Right renal cortex interstitium (tissue), 3 donors: ENCODE measurements at regions not wholly inside any gene's neighbourhood (a gene's known extent, or its start where the extent isn't known, plus 50 kb on each side); places are given as distances from the start of the nearest gene placed in this dataset.

Experiments used
- DNase-seq, 3 donors: peaks; one replicate each; pipeline ENCODE4 v3.0.0-alpha.2; 2013; ENCODE audit warnings: low read depth in 3 of 3, low spot score in 2 of 3

DNA sequence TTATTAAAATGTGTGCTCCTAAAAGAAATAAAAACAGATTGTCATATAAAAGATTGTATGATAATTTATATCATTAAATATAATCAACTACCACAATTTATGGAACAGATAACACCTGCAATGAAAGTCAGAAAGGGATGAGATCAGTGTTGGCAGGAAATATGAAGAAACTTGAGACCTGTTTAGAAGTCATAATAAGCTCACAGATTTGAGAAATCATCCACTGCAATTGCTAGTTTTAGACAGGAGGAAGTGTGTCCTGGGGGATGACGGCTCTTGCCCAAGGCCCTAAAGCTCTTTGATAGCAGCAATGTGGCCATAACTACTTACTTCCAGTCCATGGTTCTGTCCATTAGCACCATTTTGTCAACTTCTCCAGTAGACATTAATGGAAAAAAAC lies 122.8 kb upstream of the SOX5 start:
- no peak for DNase-seq

DNA sequence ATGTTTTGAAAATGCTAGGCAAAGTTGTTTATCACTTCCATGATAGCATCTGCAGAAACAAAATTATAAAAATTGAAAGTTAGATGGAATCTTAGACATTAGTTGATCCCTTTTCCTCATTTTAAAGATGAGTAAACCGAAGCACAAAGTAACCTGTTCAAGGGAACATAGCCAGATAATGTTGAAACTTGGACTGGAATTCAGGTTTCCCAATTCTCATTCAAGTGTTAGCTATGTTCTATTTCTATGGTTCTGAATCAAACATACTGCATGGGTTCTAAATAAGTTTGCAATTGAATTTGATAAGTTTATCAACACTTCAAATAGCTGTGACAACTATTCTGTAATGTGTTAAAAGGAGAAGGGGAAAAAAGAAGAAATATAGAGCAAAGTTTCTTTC lies 122.4 kb upstream of the SOX5 start:
- DNase-seq, result no peak

DNA sequence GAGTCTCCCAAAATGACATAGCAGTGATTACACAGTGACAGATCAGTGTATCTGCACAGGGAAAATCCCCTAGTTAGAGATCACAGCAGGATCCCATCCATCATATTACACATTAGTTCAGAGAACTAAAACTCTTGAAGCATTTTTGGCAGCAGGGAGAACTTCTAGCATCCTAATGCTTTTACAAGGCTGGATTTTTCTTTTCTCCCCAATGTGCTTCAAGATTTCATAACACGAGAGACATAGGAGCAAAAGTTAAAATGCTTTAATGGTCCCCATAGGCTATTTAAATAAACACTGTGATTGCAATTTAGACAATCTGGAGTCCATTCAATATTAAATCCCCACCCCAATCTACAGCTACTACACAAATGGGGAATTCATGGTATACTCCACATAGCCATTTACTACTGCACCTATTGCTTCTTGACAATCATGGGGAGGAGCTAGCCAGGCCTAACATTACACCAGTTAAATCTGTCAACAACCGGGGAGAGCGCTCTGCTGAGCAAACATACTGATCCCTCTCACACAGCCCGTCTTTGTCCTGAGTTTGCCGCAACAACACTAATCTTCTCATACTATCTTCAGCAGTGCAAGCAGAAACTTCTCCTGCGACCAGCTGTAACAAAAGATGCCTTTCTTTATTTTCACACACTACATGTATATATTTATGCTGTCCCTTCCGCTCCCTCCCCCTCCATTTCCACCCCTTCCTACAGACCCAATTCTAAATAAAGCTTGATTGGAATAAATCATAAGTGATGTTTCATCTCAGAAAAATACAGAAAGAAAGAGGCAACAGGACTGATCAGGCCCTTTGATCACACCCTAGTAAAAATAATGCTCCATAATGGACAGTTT lies 120.3 kb upstream of the SOX5 start:
- DNase-seq, result no peak

DNA sequence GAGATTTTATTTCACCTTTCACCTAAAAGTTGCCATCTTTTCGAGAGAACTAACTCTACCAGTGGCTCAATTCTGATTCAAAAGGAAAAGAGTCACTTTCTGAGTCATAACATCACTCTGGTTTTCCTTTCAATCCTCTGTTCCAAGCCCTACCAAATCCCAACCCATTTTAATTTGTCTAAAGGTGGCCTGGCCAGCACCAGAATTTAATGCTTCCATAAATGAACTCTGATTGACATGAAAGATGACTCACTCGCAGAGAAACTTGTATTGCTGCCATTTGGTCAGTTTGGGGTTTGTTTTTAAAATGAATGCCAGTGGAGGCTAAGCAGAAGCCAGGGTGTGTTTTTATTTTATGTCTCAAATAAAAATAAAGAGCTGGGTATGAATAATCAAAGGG lies 117.4 kb upstream of the SOX5 start:
- no peak for DNase-seq

DNA sequence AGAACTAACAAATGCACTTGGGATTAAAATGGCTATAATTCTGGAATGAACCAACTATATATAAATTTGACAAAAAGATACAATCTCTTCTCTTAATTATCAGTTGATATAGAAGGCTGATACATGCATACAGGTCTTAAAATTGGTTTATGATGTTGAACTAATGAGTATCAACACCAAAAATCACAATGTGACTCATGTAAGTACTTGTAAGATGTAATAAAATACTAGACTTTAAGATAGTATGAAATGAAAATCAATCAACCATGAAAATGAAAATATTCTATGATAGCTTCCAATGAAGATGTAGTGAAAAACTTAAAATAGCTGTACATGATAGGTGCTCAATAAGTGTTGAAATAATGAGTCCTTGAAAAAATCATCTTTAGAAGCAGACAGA lies 116.6 kb upstream of the SOX5 start:
- no peak for DNase-seq

DNA sequence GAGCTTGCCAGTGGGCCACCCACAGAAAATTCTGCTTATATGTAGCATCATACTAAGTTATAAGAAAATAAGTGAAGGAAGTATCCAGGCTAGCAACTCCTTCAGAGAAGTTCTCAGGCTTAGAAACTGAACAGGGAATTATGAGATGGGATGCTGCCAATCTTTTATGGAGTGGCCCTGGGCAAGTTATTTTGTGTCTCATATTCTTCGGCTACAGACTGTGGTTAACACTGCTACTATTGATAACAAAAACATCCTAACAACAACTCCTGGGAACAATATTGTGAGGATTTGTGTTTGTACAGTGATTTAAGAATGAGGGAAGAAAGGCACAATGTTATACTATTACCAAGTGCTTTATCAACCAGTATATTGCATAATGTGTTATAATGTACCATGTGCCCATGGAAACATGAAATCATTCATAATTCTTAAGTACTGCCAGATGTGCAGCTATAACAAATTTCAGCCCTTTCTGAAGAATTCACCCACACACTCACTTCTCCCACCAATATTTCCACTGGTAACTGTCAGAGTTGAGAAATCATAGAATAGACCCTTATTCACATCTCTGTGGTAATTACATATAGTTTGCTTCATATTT lies 113.3 kb upstream of the SOX5 start:
- DNase-seq, result no peak

DNA sequence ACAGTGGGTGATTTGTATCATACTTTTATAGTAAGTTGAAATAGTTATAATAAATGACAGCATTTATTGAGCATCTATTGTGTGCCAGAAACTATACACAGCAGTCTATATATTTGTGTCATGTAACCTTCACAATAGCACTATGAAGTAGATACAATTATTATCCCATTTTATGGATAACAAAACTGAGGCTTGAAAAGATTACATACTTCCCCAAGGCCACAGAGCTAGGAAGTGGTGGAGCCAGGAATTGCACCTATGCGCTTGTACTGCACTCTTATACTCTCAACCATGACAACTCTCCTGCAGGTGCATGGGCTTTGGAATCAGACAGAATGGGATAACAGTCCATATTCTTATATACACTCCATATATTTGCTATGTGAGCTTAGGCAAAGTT lies 110.6 kb upstream of the SOX5 start:
- DNase-seq, result no peak

DNA sequence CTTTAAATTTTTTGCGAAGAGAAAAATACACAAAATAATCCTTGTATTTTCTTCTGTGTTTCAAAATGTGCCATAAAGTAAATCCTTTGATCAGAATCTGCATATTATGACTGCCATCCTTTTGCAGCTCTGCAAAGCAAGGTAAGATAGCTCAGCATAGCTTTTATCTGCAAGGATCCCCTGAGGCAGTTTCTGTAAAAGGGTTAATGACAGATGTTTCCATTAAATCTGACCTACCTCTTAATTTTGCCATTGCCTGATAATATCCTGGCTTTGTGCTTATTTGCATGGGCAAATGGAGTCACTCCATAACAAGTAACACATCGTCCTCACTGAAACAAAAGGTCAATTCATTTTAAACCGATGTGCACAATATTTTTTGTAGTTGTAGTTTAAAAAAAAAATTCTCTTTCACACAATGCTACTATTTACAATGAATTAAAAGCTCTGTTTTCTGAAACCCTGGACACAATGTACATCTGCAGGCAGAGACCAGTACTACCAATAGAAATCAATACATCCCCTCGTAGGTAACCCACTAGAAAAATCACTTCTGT lies 108.5 kb upstream of the SOX5 start:
- no peak for DNase-seq

DNA sequence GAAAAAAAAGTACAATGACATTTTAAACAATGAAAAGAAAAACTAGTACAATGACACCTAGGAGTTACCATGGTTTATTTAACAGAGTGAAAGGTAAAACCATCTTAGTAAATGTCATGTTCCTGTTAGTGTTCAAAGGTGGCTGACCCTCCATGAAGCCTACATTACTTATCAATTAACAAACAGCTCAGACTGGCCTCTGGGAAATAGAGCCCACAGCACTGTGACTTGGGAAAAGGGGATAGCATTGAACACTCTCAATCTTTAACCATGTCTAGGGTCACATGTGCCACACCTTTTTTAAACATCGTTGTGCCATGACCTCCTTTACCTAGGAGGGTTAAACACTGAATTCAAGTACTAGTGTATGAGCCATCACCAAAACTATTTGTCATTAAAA lies 106.3 kb upstream of the SOX5 start:
- DNase-seq, result no peak

DNA sequence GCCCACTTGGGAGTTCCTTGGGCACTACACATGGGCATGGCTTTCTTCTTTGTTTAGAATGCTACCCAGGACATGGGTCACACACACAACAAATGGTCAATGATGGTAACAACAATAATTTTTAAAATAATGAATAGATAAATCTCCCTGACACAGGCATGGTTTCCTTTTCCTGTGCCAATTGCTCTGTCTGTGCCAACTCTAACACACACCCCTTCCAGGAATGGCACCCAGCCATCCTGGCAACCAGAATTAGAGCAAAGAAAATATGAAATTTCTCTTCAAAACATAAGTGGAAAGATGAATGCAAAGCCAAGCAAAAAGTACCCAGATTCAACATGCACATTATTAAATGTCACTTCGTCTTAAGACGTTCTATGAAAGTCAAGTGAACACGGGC lies 104.9 kb upstream of the SOX5 start:
- DNase-seq, result no peak

DNA sequence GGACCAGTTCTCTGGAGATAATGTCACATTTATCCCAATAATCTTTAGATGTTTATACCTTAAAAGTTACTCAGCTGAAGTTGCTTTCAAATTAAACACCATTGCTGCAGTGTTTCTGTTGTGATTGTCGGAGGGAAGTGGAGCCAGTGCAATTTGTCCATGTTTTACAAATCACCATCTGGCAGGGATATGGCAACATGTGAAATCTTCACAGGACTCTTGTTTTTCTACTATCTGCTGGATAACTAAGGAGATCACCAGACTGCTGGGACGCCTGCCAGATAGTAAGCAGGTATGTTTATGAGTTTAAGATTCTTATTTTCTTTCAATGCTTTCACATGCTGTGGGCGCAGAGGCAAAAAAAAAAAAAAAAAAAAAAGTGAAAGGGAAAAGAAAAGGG lies 100.3 kb upstream of the SOX5 start:
- DNase-seq, result no peak

DNA sequence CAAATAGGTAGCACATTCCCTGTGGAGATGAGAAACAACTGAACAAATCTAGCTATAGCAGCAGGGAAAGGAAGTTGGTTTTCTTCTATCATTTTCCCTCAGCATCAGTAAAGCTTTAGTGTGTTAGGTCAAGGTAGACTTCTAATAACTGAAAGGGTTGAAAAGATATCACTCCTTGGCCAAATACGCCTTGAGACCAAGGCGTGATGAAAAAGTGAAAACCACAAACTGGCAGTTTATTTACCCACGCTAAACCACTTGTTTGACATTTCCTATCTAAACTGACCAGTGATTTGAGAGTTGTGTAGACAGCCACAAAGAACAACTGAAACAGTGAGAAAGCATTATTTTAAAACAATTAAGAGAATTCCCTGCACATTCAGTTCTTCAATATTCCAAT lies 99.6 kb upstream of the SOX5 start:
- DNase-seq, result no peak

DNA sequence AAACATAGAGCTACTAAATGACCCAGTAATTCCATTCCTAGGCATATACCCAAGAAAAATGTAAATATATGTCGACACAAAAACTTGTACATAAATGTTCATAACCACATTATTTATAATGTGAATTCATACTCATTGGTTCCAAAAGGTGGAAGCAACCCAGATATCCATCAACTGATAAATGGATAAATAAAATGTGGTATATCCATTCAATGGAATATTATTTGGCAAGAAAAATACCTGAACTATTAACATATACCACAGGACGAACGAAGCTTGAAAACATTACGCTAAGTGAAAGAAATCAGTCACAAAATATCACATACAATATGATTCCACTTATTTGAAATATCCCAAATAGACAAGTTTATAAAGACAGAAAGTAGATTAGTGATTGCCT lies 99.0 kb upstream of the SOX5 start:
- DNase-seq, result no peak

DNA sequence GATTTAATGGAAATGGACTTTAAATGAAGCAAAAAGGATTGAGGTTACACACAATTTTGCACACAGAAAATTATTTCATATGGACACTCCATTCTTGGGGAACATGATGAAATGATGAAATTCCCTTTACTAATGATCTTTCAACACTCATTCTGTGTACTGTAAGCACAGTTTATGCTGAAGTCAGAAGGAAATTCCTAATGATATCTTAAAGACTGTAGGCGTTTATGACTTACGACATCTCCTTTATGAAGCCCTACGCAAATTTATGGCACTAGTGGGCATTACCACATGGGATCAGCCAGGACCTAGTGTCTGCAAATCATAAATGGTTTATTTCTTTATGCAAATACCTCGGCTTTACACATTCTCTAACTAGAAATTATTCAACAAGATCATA lies 97.9 kb upstream of the SOX5 start:
- no peak for DNase-seq

DNA sequence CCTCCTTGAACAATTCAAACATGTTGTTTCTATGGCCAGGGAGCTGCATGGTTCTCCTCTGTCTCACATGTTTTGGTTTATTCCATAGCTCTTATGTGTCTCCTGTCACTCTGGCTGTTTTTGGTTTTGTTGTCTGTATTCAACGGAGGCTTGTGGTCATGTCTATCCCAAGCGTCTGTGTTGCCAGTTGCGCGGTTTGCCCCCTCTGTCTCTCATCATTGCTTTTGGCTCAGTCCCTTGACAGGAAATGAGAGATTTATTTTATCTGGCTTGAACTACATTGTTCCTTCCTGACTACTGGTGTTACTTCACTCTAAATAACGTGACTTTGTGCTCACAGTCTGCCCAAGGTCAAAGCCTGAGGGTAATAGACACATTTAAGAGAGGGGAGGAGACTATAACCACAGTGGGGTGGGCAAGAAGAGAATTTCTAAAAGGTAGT lies 96.4 kb upstream of the SOX5 start:
- DNase-seq, result no peak

DNA sequence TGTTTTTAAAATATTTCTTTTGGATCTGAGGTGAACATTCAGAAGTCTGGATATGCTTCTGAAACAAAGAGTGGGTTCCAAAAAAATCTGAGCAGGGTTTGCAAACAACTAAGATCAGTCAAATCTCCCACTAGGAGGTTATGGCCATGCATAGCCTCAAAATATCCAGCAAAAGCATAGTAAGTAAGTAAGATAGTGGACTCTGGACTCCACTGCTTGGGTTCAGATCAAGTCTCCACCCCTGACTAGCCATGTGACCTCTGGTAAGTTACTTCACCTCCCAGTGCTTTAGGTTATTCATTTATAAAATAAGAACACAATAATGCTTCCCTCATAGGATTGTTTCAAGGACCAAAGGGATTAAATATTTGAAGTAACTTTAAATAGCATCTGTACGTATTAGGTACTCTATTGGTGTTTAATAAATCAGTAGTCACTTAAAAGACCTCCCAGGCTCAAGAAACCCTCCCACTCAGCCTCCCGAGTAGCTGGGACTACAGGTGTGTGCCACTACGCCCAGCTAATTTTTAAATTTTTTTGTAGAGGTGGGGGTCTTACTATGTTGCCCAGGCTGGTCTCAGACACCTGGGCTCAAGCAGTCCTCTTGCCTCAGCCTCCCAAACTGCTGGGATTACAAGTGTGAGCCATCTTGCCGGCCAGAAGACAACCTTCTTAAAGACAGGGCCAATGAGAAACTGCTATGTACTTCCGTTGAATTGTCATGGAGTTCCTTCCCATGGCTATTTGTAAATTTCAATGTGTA lies 95.7 kb upstream of the SOX5 start:
- DNase-seq, result no peak

DNA sequence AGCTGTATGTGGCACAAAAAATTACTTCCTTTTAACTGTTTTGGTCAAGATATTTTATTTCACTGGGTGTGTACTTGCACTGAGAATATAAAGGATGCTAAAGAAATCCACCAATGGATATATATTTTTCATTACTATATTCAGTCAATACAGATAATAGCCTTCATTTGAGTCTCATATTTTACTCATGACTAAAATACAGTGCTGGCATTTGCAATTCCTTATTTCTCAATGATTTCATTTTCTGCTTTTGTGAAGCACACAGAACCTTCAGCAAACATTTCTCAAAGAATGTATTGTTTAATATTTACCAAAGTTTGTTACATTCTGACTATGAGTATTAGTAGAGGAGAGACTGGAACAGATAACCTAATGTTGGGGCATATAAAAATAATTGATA lies 93.2 kb upstream of the SOX5 start:
- DNase-seq, result no peak

DNA sequence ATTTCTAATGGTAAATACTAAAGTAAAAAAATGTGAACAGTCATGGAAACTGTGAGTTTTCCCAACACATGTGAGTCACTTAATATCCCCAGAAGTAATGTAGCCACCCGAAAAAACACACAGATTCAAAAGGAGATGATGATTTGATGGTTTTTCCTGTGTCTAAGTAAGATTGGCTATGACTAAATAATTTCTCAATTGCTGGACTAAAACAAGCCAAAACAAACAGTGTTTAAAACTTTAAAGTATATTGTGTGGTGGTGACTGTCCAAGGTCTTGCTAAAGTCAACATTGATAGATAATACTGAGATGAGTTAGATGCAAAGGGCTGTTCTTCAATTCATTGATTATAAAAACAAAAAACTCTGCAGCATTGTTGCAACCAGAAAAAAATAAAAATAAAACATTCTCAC lies 89.6 kb upstream of the SOX5 start:
- DNase-seq, result no peak

DNA sequence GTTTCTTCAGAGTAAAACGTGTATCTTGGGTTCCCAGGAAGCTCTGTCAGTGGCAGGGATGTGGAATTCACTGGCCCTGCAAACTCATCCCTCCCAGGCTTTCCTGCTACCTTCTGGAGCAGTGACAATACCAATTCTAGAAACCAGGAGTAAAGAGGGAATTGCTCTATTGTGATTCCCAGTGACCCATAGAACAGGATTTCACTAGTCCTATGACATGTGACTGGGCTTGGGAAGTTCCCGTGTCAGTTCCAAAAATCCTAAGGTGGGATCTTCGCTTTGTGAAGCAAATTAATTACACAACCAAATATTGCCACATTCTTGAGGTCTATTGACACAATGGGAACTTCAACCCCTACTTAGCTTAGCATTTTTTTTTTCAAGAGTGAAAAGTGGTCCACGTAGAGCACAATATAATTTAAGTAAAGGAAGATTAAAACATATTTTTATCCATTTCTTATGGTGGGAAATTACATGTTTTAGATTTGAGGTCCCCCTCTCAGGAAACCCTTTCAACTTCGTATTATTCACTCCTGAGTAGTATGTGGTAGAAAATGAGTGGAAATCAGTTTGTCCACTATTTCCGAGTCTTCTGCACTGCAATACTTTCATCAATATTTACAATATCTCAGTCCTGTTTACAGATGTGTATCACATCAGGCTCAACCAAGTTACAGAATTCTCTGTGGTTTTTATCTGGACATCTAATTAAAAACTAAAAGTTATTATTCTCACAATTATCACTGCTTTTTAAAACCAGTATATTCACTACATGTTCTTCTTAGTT lies 88.9 kb upstream of the SOX5 start:
- no peak for DNase-seq

DNA sequence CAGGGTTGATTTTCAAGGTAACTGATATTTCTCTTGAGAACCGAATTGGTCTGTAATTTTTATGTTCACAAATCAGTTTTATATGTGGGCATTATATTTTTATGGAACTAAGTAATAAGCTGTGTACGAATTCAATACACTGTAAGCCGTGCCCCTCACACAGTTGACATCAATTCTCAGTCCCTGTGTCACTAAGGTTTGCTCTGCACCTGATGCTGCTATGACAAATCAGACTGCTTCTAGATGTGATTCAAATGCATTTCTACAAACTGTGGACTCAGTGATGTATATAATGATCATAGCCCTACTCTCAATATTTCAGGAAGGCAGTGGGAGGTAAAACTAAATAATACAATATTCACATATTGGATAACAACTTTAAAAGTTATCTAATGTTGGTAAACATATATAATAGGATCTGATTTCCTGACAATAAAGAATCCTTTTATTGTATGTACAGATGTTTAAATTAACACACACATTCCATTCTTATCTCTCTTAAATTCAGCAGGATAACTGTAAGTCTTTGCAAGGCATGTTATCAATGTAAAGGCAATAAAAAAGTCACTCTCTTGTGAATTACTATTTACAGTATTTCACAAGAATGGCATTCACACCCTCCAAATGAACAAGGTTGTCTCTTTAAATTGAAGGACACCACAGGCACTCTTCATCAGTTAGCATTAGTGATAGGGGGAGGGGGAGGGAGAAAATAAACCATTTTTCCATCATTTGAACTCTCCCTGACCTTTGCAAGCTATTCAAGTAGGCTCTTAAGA lies 87.2 kb upstream of the SOX5 start:
- DNase-seq, result no peak
